ENCODE measurements at regions not wholly inside any gene's neighbourhood (a gene's known extent, or its start where the extent isn't known, plus 50 kb on each side); places are given as distances from the start of the nearest gene placed in this dataset.

DNA sequence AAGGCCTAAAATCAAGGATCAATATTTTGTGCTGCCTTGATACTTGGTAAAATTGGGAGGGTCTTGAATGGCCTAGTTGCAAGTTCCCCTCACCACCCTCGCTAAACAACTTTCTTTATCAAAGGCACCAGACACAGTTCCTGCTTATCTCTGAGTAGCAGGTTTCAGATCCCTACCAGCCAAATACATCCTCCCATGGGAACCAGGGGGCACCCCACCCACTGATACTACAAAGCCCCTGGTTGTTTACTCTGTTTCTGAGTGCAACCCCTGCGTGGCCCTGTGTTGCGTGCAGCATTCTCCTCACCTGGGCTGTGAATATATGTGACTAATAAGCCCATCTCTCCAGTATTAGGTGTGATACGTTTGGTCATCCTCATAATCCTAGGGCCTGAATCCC lies 314.9 kb downstream of the DRD1 start:
- TF ChIP-seq, protein P1, sequence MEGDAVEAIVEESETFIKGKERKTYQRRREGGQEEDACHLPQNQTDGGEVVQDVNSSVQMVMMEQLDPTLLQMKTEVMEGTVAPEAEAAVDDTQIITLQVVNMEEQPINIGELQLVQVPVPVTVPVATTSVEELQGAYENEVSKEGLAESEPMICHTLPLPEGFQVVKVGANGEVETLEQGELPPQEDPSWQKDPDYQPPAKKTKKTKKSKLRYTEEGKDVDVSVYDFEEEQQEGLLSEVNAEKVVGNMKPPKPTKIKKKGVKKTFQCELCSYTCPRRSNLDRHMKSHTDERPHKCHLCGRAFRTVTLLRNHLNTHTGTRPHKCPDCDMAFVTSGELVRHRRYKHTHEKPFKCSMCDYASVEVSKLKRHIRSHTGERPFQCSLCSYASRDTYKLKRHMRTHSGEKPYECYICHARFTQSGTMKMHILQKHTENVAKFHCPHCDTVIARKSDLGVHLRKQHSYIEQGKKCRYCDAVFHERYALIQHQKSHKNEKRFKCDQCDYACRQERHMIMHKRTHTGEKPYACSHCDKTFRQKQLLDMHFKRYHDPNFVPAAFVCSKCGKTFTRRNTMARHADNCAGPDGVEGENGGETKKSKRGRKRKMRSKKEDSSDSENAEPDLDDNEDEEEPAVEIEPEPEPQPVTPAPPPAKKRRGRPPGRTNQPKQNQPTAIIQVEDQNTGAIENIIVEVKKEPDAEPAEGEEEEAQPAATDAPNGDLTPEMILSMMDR (IDR thresholded peaks at IDR 0.05 in 8 of 11, conservative IDR thresholded peaks at IDR 0.05 in 3 of 11) = no peak
- TF ChIP-seq POLR2AphosphoS5 (IDR thresholded peaks at IDR 0.05) (no peak), POLR2A (IDR thresholded peaks at IDR 0.05) (no peak)

Measured in spleen (tissue), 7 donors.